NCI-H1436 (cell line): ENCODE measurements at regions not wholly inside any gene's neighbourhood (a gene's known extent, or its start where the extent isn't known, plus 50 kb on each side); places are given as distances from the start of the nearest gene placed in this dataset.
"Not testable (repeated sequence)": the region's sequence is repeated elsewhere in the genome, so short reads cannot be mapped to it uniquely, and the experiment has no call there.

Source experiments
- DNase-seq: peaks from one replicate; lab custom pipeline; 2025; lab: John Stamatoyannopoulos, UW

- no peak for DNase-seq
Measured at GRCh38 chr10:108598831-108599230, 1324.5 kb downstream of the XPNPEP1 start.

DNA sequence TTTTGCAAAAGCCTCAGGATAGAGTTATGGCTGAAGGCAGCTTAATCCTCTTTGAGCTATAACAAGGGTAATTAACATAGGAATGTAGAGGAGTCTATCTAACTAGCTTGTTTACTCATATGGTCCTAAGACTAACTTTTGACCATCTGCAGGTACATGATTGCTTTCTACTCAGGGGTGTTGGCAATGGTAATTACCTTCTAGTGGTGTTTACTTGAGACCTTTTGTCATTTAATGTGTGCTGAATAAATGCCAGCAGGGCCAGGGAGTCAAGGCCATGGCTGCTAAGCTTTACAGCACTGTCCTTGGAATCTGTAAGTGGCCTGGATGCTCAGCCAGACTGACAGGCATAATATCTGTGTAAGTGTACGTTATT is 1325.0 kb downstream of the XPNPEP1 start:
- no peak for DNase-seq

- no peak for DNase-seq
Measured at GRCh38 chr10:108597657-108598319, 1325.5 kb downstream of the XPNPEP1 start.

- DNase-seq = no peak
Measured at GRCh38 chr10:108597031-108597430, 1326.3 kb downstream of the XPNPEP1 start.

DNA sequence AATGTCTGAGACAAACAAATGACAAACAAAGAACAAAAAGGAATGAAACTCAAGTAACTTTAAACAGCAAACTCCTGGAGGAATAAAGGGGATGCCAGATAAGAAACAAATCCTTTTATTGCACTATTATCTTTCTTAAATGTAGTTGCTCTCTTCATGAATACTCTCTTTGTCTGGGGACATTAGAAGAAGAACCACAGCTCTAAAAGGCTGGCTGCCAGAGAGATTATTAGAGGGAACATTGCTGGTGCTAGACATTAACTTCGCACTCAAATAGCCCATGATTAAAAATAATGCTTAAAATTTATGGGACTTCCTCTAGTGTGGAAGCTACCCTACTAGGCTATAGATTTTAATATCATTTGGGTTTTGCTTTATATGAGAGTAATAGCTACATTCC is 1330.4 kb downstream of the XPNPEP1 start:
- DNase-seq = no peak

DNA sequence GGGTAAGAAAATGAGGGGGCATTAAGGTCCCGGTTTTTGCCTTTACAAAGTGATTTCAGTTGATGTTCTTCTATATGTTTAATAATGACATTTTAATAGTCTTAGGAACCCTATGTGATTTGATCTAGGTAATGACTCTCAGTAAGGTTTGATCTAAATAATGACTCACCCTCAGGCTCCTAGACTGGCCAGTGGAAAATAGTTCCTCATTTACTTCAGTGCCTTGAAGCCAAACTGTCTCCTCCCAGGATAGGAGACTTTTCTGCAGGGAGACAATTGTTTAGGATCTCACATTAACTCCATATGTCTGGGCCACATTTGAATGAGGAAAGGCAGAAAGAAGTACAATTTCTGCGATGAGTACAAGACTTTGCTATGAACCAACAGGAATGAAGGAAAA is 1331.9 kb downstream of the XPNPEP1 start:
- DNase-seq = no peak

DNA sequence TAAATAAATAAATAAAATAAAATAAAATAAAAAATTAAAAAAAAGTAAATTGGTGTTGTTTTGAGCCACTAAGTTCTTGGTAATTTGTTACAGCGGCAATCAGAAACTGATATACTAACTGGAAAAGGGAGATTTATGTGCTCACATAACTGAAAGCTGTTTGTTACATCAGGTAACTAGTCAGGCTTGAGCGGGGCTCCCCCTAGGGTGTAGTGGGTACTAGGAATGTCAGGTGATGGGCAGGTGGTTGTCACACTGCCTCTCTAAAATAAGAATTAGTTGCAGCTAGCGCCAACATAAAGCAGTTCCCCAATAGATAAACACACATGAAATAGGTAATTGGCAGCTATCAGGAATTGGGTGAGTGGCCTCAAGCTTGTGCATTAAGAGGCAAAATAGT is 1336.9 kb downstream of the XPNPEP1 start:
- DNase-seq = no peak

- no peak for DNase-seq
Measured at GRCh38 chr10:108583877-108584276, 1339.4 kb downstream of the XPNPEP1 start.

DNA sequence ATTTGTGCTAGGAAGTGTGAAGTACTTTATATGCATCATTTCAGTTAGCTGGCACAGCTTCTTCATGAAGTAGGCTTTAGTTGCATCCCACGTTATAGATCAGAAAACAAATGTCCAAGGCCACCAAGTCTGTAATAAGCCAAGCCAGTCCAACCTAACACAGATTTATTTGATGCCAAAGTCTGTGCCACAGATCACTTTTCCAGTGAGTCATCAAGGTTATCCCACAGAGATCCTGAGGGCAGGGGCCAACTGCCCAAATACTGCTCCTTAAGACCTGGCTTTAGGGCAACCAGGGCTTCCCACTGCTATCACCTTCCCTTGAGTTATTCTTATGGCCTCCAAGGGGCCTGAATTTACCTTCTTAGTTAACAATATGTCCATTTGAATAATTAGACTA is 1340.4 kb downstream of the XPNPEP1 start:
- no peak for DNase-seq

DNA sequence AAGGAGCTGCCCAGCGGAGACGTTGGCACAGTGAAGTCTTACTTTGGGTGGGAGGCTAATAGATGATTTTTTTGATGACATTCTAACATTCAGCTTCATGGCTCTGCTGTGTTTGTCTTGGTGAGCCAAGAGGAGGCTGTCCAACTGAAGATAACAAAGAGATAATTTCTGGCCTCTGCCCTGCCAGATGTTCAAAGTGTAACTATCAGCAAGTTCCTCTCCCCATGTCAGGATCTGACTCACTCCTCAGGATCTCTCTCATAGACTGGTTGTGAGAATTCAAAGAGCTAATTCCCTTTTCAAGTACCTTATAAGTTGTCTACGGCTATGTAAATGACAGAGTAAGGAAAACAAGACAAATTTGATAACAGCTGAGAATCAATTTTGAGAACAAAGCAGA is 1340.9 kb downstream of the XPNPEP1 start:
- DNase-seq = no peak

DNA sequence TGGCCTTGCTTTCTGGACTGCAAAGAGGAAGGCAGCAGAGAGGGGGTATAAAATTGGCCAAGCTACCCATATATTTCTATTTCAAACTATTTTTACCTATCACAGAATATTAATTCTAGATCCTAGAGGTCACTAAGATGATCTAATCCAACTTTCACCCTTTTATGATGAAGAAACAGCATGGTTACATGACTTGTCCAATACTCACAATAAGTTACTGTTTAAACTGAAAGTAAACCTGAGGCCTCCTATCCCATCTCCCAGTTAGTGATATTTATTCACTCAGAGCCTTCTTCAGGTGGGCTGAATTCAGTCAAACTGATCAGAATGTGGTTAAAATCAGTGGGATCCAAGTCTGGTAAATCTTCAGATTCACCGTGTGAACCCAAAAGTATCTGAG is 1345.1 kb downstream of the XPNPEP1 start:
- no peak for DNase-seq

- no peak for DNase-seq
Measured at GRCh38 chr10:108574233-108574632, 1349.1 kb downstream of the XPNPEP1 start.

DNA sequence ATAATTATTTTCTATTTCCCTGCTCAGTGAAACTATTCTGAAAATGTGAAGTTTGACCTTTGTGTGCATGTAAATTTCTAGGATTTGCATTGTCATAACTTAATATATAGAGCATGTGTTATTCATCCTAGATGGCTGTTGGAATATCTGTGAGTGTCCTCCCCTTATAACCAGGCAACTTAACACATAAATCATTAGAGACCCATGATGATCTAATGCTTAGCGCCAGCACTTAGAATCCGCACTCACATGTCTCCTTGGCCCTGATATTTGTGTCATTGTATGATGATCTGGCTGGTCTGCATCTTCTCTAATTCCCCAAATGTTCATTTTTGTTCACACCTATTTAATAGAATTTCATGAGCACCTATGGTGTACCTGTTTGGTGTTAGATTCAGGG is 1354.5 kb downstream of the XPNPEP1 start:
- DNase-seq = no peak

DNA sequence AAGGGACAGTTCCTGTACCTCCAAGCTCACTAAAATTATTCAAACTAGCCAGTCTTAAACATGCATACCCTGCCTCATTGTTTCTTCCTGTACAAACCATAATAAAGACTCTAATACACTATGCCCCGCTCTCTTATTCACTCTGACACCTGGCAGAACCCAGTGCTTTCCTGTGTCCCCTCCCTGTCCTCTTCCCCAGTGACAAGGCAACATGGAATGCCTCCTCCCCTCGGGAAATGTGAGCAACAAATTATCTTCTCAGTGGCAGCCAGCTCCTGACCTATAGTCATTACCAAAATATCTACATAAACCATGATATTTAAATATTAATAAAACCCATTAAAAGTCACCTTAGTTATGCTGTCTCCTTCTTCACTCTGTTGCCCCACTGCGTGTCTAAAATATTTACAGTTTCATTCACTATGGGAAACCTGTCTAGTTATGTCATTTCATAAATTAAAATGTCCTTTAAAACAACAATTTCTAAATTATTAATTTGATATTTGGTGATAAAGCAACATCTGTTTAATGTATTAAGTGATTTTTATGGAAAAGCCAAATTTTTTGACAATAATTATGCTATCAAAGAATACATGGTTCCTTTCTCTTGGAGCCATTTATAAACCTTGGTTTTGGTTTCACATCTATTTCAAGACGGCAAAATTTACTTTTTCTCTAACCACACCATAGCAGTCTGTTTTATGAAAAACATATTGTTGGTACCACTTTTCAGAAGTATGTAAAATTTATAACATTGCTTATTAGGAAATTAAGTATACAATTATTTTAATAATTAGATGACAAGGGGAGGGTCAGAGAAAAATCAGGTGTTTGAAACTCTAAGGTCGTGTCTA is 1355.2 kb downstream of the XPNPEP1 start:
- DNase-seq = no peak

DNA sequence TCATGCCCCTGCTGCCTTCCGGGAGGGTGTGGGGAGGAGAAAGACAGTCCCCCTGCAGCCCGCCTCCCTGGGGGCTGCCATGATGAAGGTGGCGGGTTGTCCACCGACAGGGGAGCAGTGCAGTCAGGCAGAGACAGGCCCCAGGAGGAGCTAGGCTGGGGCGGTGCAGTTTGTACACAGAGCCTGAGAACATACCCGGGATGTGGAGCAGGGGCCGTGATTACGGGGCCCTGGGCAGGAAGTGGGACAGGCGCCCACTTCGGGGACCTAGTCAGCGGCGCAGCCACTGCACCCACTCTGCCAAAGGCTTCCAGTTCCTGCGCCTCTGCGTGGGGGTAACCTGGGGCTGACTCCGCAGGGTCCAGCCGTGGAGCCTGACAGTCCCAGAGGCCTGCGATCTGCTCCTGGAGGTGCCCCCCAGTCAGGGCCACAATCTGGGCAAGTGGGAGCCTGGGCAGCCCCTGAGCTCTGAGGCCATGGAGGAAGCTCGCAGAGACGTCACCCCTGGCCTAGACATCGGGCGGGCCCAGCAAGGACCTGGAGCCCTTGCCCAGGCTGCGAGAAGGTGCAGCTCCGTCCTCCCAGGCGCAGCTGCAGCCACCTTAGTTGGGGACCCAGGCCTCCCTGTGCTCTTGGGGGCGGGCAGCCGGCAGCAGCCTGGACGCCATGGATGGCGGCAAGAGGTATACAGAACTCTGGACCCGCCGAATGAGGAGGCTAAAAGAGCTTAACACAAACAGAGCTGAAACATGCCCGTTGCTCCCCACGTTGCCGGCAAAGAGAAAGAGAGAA is 1356.8 kb downstream of the XPNPEP1 start:
- DNase-seq = no peak

DNA sequence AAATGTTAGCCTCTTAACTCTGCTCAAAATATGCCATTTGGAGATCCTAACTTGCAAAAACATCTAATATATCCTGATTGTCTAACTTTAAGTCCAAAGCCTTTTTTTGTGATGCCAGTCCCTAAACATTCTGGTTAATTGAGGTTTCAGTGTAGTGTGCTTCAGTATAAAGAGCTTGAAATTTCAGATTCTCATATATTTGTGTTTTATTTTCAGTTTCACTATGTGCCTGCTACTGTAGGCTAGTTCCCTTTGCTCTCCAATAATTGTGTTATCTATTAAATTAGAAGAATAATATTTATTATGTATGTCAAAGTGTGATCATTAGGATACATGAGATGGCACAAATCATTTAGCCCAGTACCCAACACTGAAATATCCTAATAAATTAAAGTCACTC is 1361.2 kb downstream of the XPNPEP1 start:
- no peak for DNase-seq

- no peak for DNase-seq
Measured at GRCh38 chr10:108561649-108562048, 1361.7 kb downstream of the XPNPEP1 start.

DNA sequence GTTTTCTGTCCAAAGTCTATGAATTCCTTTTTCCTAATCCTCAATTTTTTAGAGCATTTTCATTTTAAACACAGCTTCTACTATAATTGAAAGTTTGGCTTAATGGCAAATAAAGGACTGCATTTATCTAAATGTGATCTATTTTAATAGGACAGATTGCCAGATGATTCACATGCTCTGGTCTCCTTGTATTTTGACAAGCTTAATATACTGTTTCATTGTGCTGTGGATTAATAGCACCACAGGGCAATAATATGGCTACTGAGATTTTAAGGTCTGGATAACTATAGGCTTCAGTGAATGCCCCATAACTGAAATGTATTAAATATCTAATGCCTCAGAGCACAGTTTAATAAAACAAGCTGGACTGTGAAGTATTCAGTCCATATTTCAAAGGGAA is 1362.8 kb downstream of the XPNPEP1 start:
- DNase-seq = no peak

- no peak for DNase-seq
Measured at GRCh38 chr10:108556186-108556585, 1367.1 kb downstream of the XPNPEP1 start.

- DNase-seq = no peak
Measured at GRCh38 chr10:108545921-108546320, 1377.4 kb downstream of the XPNPEP1 start.

- no peak for DNase-seq
Measured at GRCh38 chr10:108544500-108545120, 1378.7 kb downstream of the XPNPEP1 start.

- not testable (repeated sequence) for DNase-seq
Measured at GRCh38 chr10:108533551-108533950, 1369.0 kb upstream of the SORCS1 start.
